Naive thymus-derived CD4-positive, alpha-beta T cell (primary cell): ENCODE measurements at regions not wholly inside any gene's neighbourhood (a gene's known extent, or its start where the extent isn't known, plus 50 kb on each side); places are given as distances from the start of the nearest gene placed in this dataset.
A peak's percentile ranks its signal among the peaks of the same experiment; 100 is the strongest.

ENCODE experiments used
- ATAC-seq: fragments of 150-1000 bp; cut with Tn5 transposase; 2 replicates; pipeline ENCODE4 v1.10.0; 2021; ENCODE audit warnings: mild to moderate bottlenecking, moderate library complexity
- CTCF ChIA-PET: fragments of 350-600 bp; sonication (Branson Sonifier 250); formaldehyde crosslinking; loops from one replicate; lab custom pipeline; 2021; ENCODE audit warnings: antibody characterized with exemption; lab: Charles Lee
- POLR2A ChIA-PET: fragments of 350-600 bp; sonication (Branson Sonifier 250); formaldehyde crosslinking; loops from one replicate; lab custom pipeline; 2021; ENCODE audit warnings: antibody characterized with exemption, inconsistent platforms; lab: Charles Lee
- DNase-seq, 9 donors: peaks; one replicate each; pipeline versions ENCODE4 v3.0.0 to v3.0.0-alpha.2; 2020 to 2022; ENCODE audit warnings: mixed read lengths in 1 of 9
- H3K27ac ChIP-seq: one replicate; pipeline ENCODE4 v1.7.0; 2013; ENCODE audit warnings: mild to moderate bottlenecking, low read depth, low read length, moderate library complexity
- H3K27me3 ChIP-seq, 2 donors: one replicate each; pipeline ENCODE4 v1.7.0; 2013; ENCODE audit warnings: low read length in 2 of 2, mild to moderate bottlenecking in 2 of 2, moderate library complexity in 2 of 2; ENCODE audit not compliant: control insufficient read depth in 2 of 2, insufficient read depth in 2 of 2
- H3K36me3 ChIP-seq, 3 experiments: 1 replicate in 2 of 3; 2 replicates in 1 of 3; pipeline ENCODE4 v1.7.0; 2013; ENCODE audit warnings: low read length in 3 of 3, mild to moderate bottlenecking in 3 of 3, moderate library complexity in 1 of 3; ENCODE audit not compliant: insufficient read depth in 3 of 3, control insufficient read depth in 2 of 3
- H3K4me1 ChIP-seq, 2 donors: one replicate each; pipeline ENCODE4 v1.7.0; 2013; ENCODE audit warnings: low read length in 2 of 2, mild to moderate bottlenecking in 2 of 2, moderate library complexity in 1 of 2; ENCODE audit not compliant: control insufficient read depth in 2 of 2, insufficient read depth in 2 of 2
- H3K4me3 ChIP-seq: 2 replicates; pipeline ENCODE4 v1.7.0; 2013; ENCODE audit warnings: mild to moderate bottlenecking, low read length
- H3K9me3 ChIP-seq, 3 experiments: 1 replicate in 2 of 3; 2 replicates in 1 of 3; pipeline ENCODE4 v1.7.0; 2013; ENCODE audit warnings: low read length in 3 of 3; ENCODE audit not compliant: control insufficient read depth in 2 of 3
- H3K27ac Mint-ChIP-seq, 9 donors: one replicate each; pipeline ENCODE4 v1.8.0; 2020 to 2022; ENCODE audit warnings: mixed read lengths in 9 of 9, mild to moderate bottlenecking in 8 of 9, moderate library complexity in 5 of 9, inconsistent platforms in 2 of 9
- H3K27me3 Mint-ChIP-seq, 5 donors: one replicate each; pipeline ENCODE4 v1.8.0; 2021 to 2022; ENCODE audit warnings: mixed read lengths in 5 of 5, mild to moderate bottlenecking in 1 of 5
- H3K36me3 Mint-ChIP-seq, 5 donors: one replicate each; pipeline ENCODE4 v1.8.0; 2020 to 2022; ENCODE audit warnings: mixed read lengths in 5 of 5, mild to moderate bottlenecking in 3 of 5, inconsistent platforms in 1 of 5
- H3K4me1 Mint-ChIP-seq, 7 donors: one replicate each; pipeline ENCODE4 v1.8.0; 2020 to 2022; ENCODE audit warnings: mixed read lengths in 7 of 7, mild to moderate bottlenecking in 3 of 7, inconsistent platforms in 1 of 7
- H3K4me3 Mint-ChIP-seq, 10 donors: one replicate each; pipeline ENCODE4 v1.8.0; 2020 to 2022; ENCODE audit warnings: mild to moderate bottlenecking in 10 of 10, mixed read lengths in 10 of 10, moderate library complexity in 6 of 10, inconsistent platforms in 2 of 10
- H3K9me3 Mint-ChIP-seq, 11 donors: one replicate each; pipeline ENCODE4 v1.8.0; 2020 to 2022; ENCODE audit warnings: mixed read lengths in 11 of 11, mild to moderate bottlenecking in 4 of 11, inconsistent platforms in 1 of 11, moderate library complexity in 1 of 11
- intact Hi-C, 2 donors: fragments of 100-400 bp; cut with micrococcal nuclease; formaldehyde crosslinking; loops; one replicate each; pipeline ENCODE4 v1.15.1; 2023

GRCh38 chr22:49328630-49329405 is 498.9 kb downstream of the BRD1 start:
- H3K4me3 Mint-ChIP-seq, result no peak overlapping the region
- ChIA-PET CTCF (no interaction called here), POLR2A (no interaction called here)
- no peak overlapping the region for H3K27ac Mint-ChIP-seq
- H3K27me3 Mint-ChIP-seq, result peaks cover 0 to 29% (median 12%) of the 10 kb centered on the region in 5 donors
- no peaks in the 10 kb centered on the region for H3K9me3 ChIP-seq
- DNase-seq (no peak), ATAC-seq (no peak)
- H3K36me3 ChIP-seq, result no peaks in the 10 kb centered on the region
- intact Hi-C loops, result no loop called here
- no peak overlapping the region for H3K4me3 ChIP-seq
- peaks cover 0 to 16% (median 7%) of the 10 kb centered on the region in 11 donors for H3K9me3 Mint-ChIP-seq
- no peaks in the 10 kb centered on the region for H3K4me1 Mint-ChIP-seq
- no peaks in the 10 kb centered on the region for H3K27me3 ChIP-seq
- no peak overlapping the region for H3K27ac ChIP-seq
- H3K36me3 Mint-ChIP-seq, result peaks cover 0 to 7% (median 0%) of the 10 kb centered on the region in 5 donors
- H3K4me1 ChIP-seq, result no peaks in the 10 kb centered on the region

- Histone ChIP-seq H3K27me3 (peaks cover 0 to under 1% of the 10 kb centered on the region in 2 donors), H3K27ac (no peak overlapping the region), H3K36me3 (no peaks in the 10 kb centered on the region), H3K4me3 (no peak overlapping the region), H3K9me3 (no peaks in the 10 kb centered on the region), H3K4me1 (no peaks in the 10 kb centered on the region)
- Mint-ChIP-seq H3K36me3 (peaks cover 0 to 7% (median 0%) of the 10 kb centered on the region in 5 donors), H3K4me3 (no peak overlapping the region), H3K9me3 (peaks cover 0 to 16% (median 7%) of the 10 kb centered on the region in 11 donors), H3K4me1 (no peaks in the 10 kb centered on the region), H3K27me3 (peaks cover 0 to 34% (median 17%) of the 10 kb centered on the region in 5 donors), H3K27ac (no peak overlapping the region)
- intact Hi-C loops, result no loop called here
- POLR2A ChIA-PET, result no interaction called here
- no peak for DNase-seq
- no peak for ATAC-seq
- CTCF ChIA-PET, result no interaction called here
Measured at GRCh38 chr22:49328118-49328475, 499.6 kb downstream of the BRD1 start.

- no peak overlapping the region for H3K4me3 Mint-ChIP-seq
- H3K36me3 ChIP-seq, result no peaks in the 10 kb centered on the region
- H3K4me1 Mint-ChIP-seq, result no peaks in the 10 kb centered on the region
- H3K27me3 ChIP-seq, result peaks cover 0 to 3% of the 10 kb centered on the region in 2 donors
- H3K4me1 ChIP-seq, result no peaks in the 10 kb centered on the region
- peaks cover 0 to 7% (median 0%) of the 10 kb centered on the region in 5 donors for H3K36me3 Mint-ChIP-seq
- no peak overlapping the region for H3K27ac Mint-ChIP-seq
- ChIA-PET POLR2A (no interaction called here), CTCF (no interaction called here)
- peaks cover 0 to 16% (median 7%) of the 10 kb centered on the region in 11 donors for H3K9me3 Mint-ChIP-seq
- no peak for DNase-seq
- no peaks in the 10 kb centered on the region for H3K9me3 ChIP-seq
- no peak overlapping the region for H3K4me3 ChIP-seq
- no peak overlapping the region for H3K27ac ChIP-seq
- H3K27me3 Mint-ChIP-seq, result peaks cover 0 to 39% (median 21%) of the 10 kb centered on the region in 5 donors
- ATAC-seq, result no peak
- intact Hi-C loops, result no loop called here
Measured at GRCh38 chr22:49327411-49328117, 500.1 kb downstream of the BRD1 start.

- H3K36me3 ChIP-seq, result no peaks in the 10 kb centered on the region
- H3K4me3 ChIP-seq, result no peak overlapping the region
- H3K9me3 ChIP-seq, result no peaks in the 10 kb centered on the region
- H3K27me3 Mint-ChIP-seq, result peaks cover 0 to 49% (median 28%) of the 10 kb centered on the region in 5 donors
- no peaks in the 10 kb centered on the region for H3K4me1 Mint-ChIP-seq
- ChIA-PET POLR2A (no interaction called here), CTCF (no interaction called here)
- H3K36me3 Mint-ChIP-seq, result peaks cover 0 to 7% (median 0%) of the 10 kb centered on the region in 5 donors
- peak overlapping the region in 1 of 10 donors; percentile 53 for H3K4me3 Mint-ChIP-seq
- H3K27ac ChIP-seq, result no peak overlapping the region
- DNase-seq (no peak), ATAC-seq (no peak)
- no peaks in the 10 kb centered on the region for H3K4me1 ChIP-seq
- no peak overlapping the region for H3K27ac Mint-ChIP-seq
- peaks cover 0 to 3% of the 10 kb centered on the region in 2 donors for H3K27me3 ChIP-seq
- H3K9me3 Mint-ChIP-seq, result peaks cover 0 to 16% (median 7%) of the 10 kb centered on the region in 11 donors
- intact Hi-C loops, result no loop called here
Measured at GRCh38 chr22:49326558-49326957, 501.1 kb downstream of the BRD1 start.

- Mint-ChIP-seq H3K27me3 (peaks cover 0 to 57% (median 28%) of the 10 kb centered on the region in 5 donors), H3K36me3 (peaks cover 0 to 7% (median 0%) of the 10 kb centered on the region in 5 donors), H3K9me3 (peaks cover 0 to 16% (median 7%) of the 10 kb centered on the region in 11 donors), H3K4me3 (no peak overlapping the region), H3K27ac (no peak overlapping the region), H3K4me1 (no peaks in the 10 kb centered on the region)
- ATAC-seq, result no peak
- H3K27ac ChIP-seq, result no peak overlapping the region
- H3K4me1 ChIP-seq, result no peaks in the 10 kb centered on the region
- POLR2A ChIA-PET, result no interaction called here
- CTCF ChIA-PET, result no interaction called here
- H3K9me3 ChIP-seq, result no peaks in the 10 kb centered on the region
- DNase-seq, result no peak
- H3K4me3 ChIP-seq, result no peak overlapping the region
- no peaks in the 10 kb centered on the region for H3K36me3 ChIP-seq
- intact Hi-C loops, result no loop called here
- H3K27me3 ChIP-seq, result peaks cover 0 to 3% of the 10 kb centered on the region in 2 donors
Measured at GRCh38 chr22:49325531-49326395, 501.9 kb downstream of the BRD1 start.

GRCh38 chr22:49324527-49325491 is 502.9 kb downstream of the BRD1 start:
- Histone ChIP-seq H3K27ac (no peak overlapping the region), H3K9me3 (no peaks in the 10 kb centered on the region), H3K36me3 (no peaks in the 10 kb centered on the region), H3K27me3 (peaks cover 0 to 3% of the 10 kb centered on the region in 2 donors), H3K4me1 (no peaks in the 10 kb centered on the region), H3K4me3 (no peak overlapping the region)
- H3K27me3 Mint-ChIP-seq, result peaks cover 4 to 59% (median 31%) of the 10 kb centered on the region in 5 donors
- H3K9me3 Mint-ChIP-seq, result peaks cover 0 to 16% (median 5%) of the 10 kb centered on the region in 11 donors
- H3K36me3 Mint-ChIP-seq, result peaks cover 0 to 7% (median 0%) of the 10 kb centered on the region in 5 donors
- no peaks in the 10 kb centered on the region for H3K4me1 Mint-ChIP-seq
- intact Hi-C loops, result no loop called here
- H3K4me3 Mint-ChIP-seq, result no peak overlapping the region
- no peak for DNase-seq
- ATAC-seq, result no peak
- H3K27ac Mint-ChIP-seq, result no peak overlapping the region
- ChIA-PET POLR2A (no interaction called here), CTCF (no interaction called here)
